H9 (cell line): ENCODE measurements at regions not wholly inside any gene's neighbourhood (a gene's known extent, or its start where the extent isn't known, plus 50 kb on each side); places are given as distances from the start of the nearest gene placed in this dataset.

Source experiments
- DNase-seq: peaks from one replicate; pipeline ENCODE4 v3.0.0-alpha.2; 2017
- H2AFZ ChIP-seq: one replicate; pipeline ENCODE4 v1.6.1; 2013; ENCODE audit warnings: mild to moderate bottlenecking, low read length, control low read depth, moderate library complexity
- H2AK5ac ChIP-seq: 2 replicates; pipeline ENCODE4 v1.6.1; 2013; ENCODE audit warnings: low read length, control low read depth, mixed read lengths; ENCODE audit not compliant: insufficient read length
- H2BK120ac ChIP-seq: one replicate; pipeline ENCODE4 v1.6.1; 2013; ENCODE audit warnings: low read depth, mild to moderate bottlenecking, low read length, control low read depth, inconsistent platforms; ENCODE audit not compliant: poor library complexity, severe bottlenecking
- H2BK12ac ChIP-seq: 2 replicates; pipeline ENCODE4 v1.6.1; 2013; ENCODE audit warnings: low read length, control low read depth, mixed read lengths, low read depth; ENCODE audit not compliant: insufficient read length
- H2BK15ac ChIP-seq: 2 replicates; pipeline ENCODE4 v1.6.1; 2013; ENCODE audit warnings: low read depth, low read length, control low read depth
- H2BK20ac ChIP-seq: one replicate; pipeline ENCODE4 v1.6.1; 2013; ENCODE audit warnings: low read depth, mild to moderate bottlenecking, low read length, control low read depth, inconsistent platforms; ENCODE audit not compliant: poor library complexity, severe bottlenecking
- H2BK5ac ChIP-seq: 2 replicates; pipeline ENCODE4 v1.6.1; 2013; ENCODE audit warnings: low read length, control low read depth, mixed read lengths; ENCODE audit not compliant: insufficient read length
- H3K14ac ChIP-seq: 2 replicates; pipeline ENCODE4 v1.6.1; 2013; ENCODE audit warnings: low read length, control low read depth; ENCODE audit not compliant: insufficient read depth
- H3K18ac ChIP-seq: 2 replicates; pipeline ENCODE4 v1.6.1; 2013; ENCODE audit warnings: low read depth, mild to moderate bottlenecking, mixed read lengths, low read length, control low read depth; ENCODE audit not compliant: insufficient read length
- H3K23ac ChIP-seq: 2 replicates; pipeline ENCODE4 v1.6.1; 2013; ENCODE audit warnings: low read length, control low read depth, mixed read lengths, low read depth; ENCODE audit not compliant: insufficient read length
- H3K23me2 ChIP-seq: 2 replicates; pipeline ENCODE4 v1.6.1; 2013; ENCODE audit warnings: low read depth, mild to moderate bottlenecking, mixed read lengths, low read length, control low read depth; ENCODE audit not compliant: insufficient read length, poor library complexity, severe bottlenecking
- H3K27ac ChIP-seq: 2 replicates; pipeline ENCODE4 v1.5.1; 2013; ENCODE audit warnings: low read length, control low read depth, mixed read lengths, low read depth; ENCODE audit not compliant: insufficient read length
- H3K27me3 ChIP-seq: 2 replicates; pipeline ENCODE4 v1.6.1; 2013; ENCODE audit warnings: low read length, control low read depth, inconsistent platforms; ENCODE audit not compliant: insufficient read depth
- H3K4ac ChIP-seq: 2 replicates; pipeline ENCODE4 v1.6.1; 2013; ENCODE audit warnings: low read depth, mild to moderate bottlenecking, control low read depth, inconsistent platforms, low read length, moderate library complexity
- H3K4me1 ChIP-seq: 2 replicates; pipeline ENCODE4 v1.6.1; 2013; ENCODE audit warnings: low read length, control low read depth, inconsistent platforms; ENCODE audit not compliant: insufficient read depth
- H3K4me2 ChIP-seq: 2 replicates; pipeline ENCODE4 v1.6.1; 2013; ENCODE audit warnings: low read length, control low read depth, mixed read lengths; ENCODE audit not compliant: insufficient read length, insufficient read depth
- H3K56ac ChIP-seq: 2 replicates; pipeline ENCODE4 v1.6.1; 2013; ENCODE audit warnings: low read depth, mild to moderate bottlenecking, mixed read lengths, low read length, control low read depth; ENCODE audit not compliant: insufficient read length
- H3K79me1 ChIP-seq: 2 replicates; pipeline ENCODE4 v1.6.1; 2013; ENCODE audit warnings: low read depth, mild to moderate bottlenecking, moderate library complexity, low read length, control low read depth, inconsistent platforms; ENCODE audit not compliant: insufficient read depth, poor library complexity, severe bottlenecking
- H3K79me2 ChIP-seq: 2 replicates; pipeline ENCODE4 v1.6.1; 2013; ENCODE audit warnings: low read length, control low read depth, inconsistent platforms; ENCODE audit not compliant: insufficient read depth
- H3K9ac ChIP-seq: 2 replicates; pipeline ENCODE4 v1.6.1; 2013; ENCODE audit warnings: low read length, control low read depth, mixed read lengths; ENCODE audit not compliant: insufficient read length; ENCODE audit errors: extremely low read depth
- H3K9me3 ChIP-seq: one replicate; pipeline ENCODE4 v1.6.1; 2013; ENCODE audit warnings: low read depth, low read length, inconsistent platforms; ENCODE audit not compliant: control insufficient read depth
- H3T11ph ChIP-seq: one replicate; pipeline ENCODE4 v1.6.1; 2013; ENCODE audit warnings: mild to moderate bottlenecking, low read length, control low read depth, inconsistent platforms
- H4K20me1 ChIP-seq: one replicate; pipeline ENCODE4 v1.6.1; 2013; ENCODE audit not compliant: control insufficient read depth, insufficient read length, insufficient read depth
- H4K5ac ChIP-seq: 2 replicates; pipeline ENCODE4 v1.6.1; 2013; ENCODE audit warnings: low read depth, mild to moderate bottlenecking, mixed read lengths, low read length, control low read depth; ENCODE audit not compliant: insufficient read length
- H4K8ac ChIP-seq: replicated peaks from 2 replicates; pipeline ENCODE4 v1.6.1; 2013; ENCODE audit warnings: low read length, control low read depth, mixed read lengths, low read depth; ENCODE audit not compliant: insufficient read length
- H4K91ac ChIP-seq: 2 replicates; pipeline ENCODE4 v1.6.1; 2013; ENCODE audit warnings: low read depth, mild to moderate bottlenecking, moderate library complexity, mixed read lengths, low read length, control low read depth; ENCODE audit not compliant: insufficient read length
- H3K27ac Mint-ChIP-seq, 3 experiments: 2 replicates in 2 of 3; 3 replicates in 1 of 3; pipeline ENCODE4 v1.8.0; 2020 to 2021; ENCODE audit warnings: mixed read lengths in 3 of 3, mild to moderate bottlenecking in 1 of 3, moderate library complexity in 1 of 3
- H3K27me3 Mint-ChIP-seq: 2 replicates; pipeline ENCODE4 v1.8.0; 2021; ENCODE audit warnings: low read depth, mild to moderate bottlenecking, moderate library complexity, mixed read lengths
- H3K36me3 Mint-ChIP-seq, 3 experiments: 2 replicates in 2 of 3; 3 replicates in 1 of 3; pipeline ENCODE4 v1.8.0; 2020 to 2021; ENCODE audit warnings: low read depth in 3 of 3, mixed read lengths in 3 of 3; ENCODE audit not compliant: insufficient read depth in 1 of 3
- H3K4me1 Mint-ChIP-seq, 2 experiments: 2 replicates each; pipeline ENCODE4 v1.8.0; 2020; ENCODE audit warnings: mixed read lengths in 2 of 2
- H3K4me3 Mint-ChIP-seq, 2 experiments: 2 replicates in 1 of 2; 3 replicates in 1 of 2; pipeline ENCODE4 v1.8.0; 2020 to 2021; ENCODE audit warnings: mild to moderate bottlenecking in 2 of 2, mixed read lengths in 2 of 2, moderate library complexity in 1 of 2
- H3K9me3 Mint-ChIP-seq, 2 experiments: 2 replicates in 1 of 2; 3 replicates in 1 of 2; pipeline ENCODE4 v1.8.0; 2020; ENCODE audit warnings: mild to moderate bottlenecking in 2 of 2, mixed read lengths in 2 of 2, moderate library complexity in 1 of 2
- CTCF ChIP-seq: fragments of 200-600 bp; sonication (generic); conservative IDR thresholded peaks from 3 replicates; pipeline ENCODE4 v1.8.0; 2021; ENCODE audit warnings: antibody characterized with exemption, mild to moderate bottlenecking
- WGBS: extraction: QIAGEN DNeasy Blood & Tissue Kit; methylation state at CpG from one replicate; pipeline ENCODE4 v1.1.7; 2013; ENCODE audit warnings: missing lambda C conversion rate, low lambda C conversion rate, mixed read lengths; ENCODE audit not compliant: insufficient read length; ENCODE audit errors: extremely low coverage; 5-methylcytosine and 5-hydroxymethylcytosine counted together

- WGBS, result no CpG with 5 or more reads among the region's 5 CpGs
- no peak overlapping the region for H3K27ac Mint-ChIP-seq
- H4K5ac ChIP-seq, result no peak overlapping the region
Observed at GRCh38 chr11:23725752-23726151, 771.1 kb upstream of the LUZP2 start.

More at GRCh38 chr11:23725752-23726151, 771.1 kb upstream of the LUZP2 start:
- Histone ChIP-seq H3K23ac (no peak overlapping the region), H3K56ac (no peak overlapping the region), H2BK12ac (no peak overlapping the region), H3K27ac (no peak overlapping the region), H3K9ac (no peak overlapping the region), H4K8ac (no peak overlapping the region), H2BK20ac (no peak overlapping the region), H3K23me2 (no peaks in the 10 kb centered on the region), H2BK5ac (no peak overlapping the region), H4K20me1 (no peaks in the 10 kb centered on the region), H2AK5ac (no peak overlapping the region), H3K4me1 (no peaks in the 10 kb centered on the region), H2BK120ac (no peak overlapping the region), H4K91ac (no peak overlapping the region), H3K79me1 (no peaks in the 10 kb centered on the region), H3K4me2 (no peak overlapping the region), H3K18ac (no peak overlapping the region), H3K79me2 (no peaks in the 10 kb centered on the region), H3K14ac (no peak overlapping the region), H3K4ac (no peak overlapping the region), H2AFZ (no peak overlapping the region), H2BK15ac (no peak overlapping the region), H3K27me3 (no peaks in the 10 kb centered on the region), H3T11ph (no peak overlapping the region), H3K9me3 (no peaks in the 10 kb centered on the region)
- Mint-ChIP-seq H3K4me3 (no peak overlapping the region), H3K9me3 (no peaks in the 10 kb centered on the region), H3K36me3 (no peaks in the 10 kb centered on the region), H3K4me1 (peaks cover 4% of the 10 kb centered on the region in 2 experiments; a peak in 2 of 4 replicates), H3K27me3 (no peaks in the 10 kb centered on the region)
- no peak for TF ChIP-seq CTCF
- no peak for DNase-seq
